IMR-90 (cell line): ENCODE measurements at regions not wholly inside any gene's neighbourhood (a gene's known extent, or its start where the extent isn't known, plus 50 kb on each side); places are given as distances from the start of the nearest gene placed in this dataset.

Experiments
- ATAC-seq: fragments of 200-7000 bp; cut with Tn5 transposase; 2 replicates; pipeline ENCODE4 v1.9.1; 2020; ENCODE audit warnings: low read depth, mild to moderate bottlenecking, moderate library complexity
- BruUV-seq: library from RNA; stranded (reverse); fragments of 400-500 nt; replicated peaks from 2 replicates; lab custom pipeline; 2021; lab: Mats Ljungman, UMichigan
- CTCF ChIA-PET: fragments of 300-600 bp; formaldehyde crosslinking; extraction: SDS; loops from one replicate; lab custom pipeline; 2021; ENCODE audit warnings: antibody characterized with exemption; lab: Yijun Ruan, JAX
- POLR2A ChIA-PET: fragments of 300-600 bp; sonication (Branson Sonifier 250); formaldehyde crosslinking; loops from one replicate; lab custom pipeline; 2022; ENCODE audit warnings: antibody characterized with exemption; ENCODE audit not compliant: unreplicated experiment; lab: Charles Lee
- DNase-seq: peaks from one replicate; pipeline ENCODE4 v3.0.0; 2013
- H2AFZ ChIP-seq: replicated peaks from 2 replicates; pipeline ENCODE3; 2013; ENCODE audit warnings: low read length, mild to moderate bottlenecking; ENCODE audit not compliant: poor library complexity
- H2AK5ac ChIP-seq: 2 replicates; pipeline ENCODE4 v1.6.1; 2013; ENCODE audit warnings: low read depth, low read length, inconsistent platforms
- H2AK9ac ChIP-seq: replicated peaks from 2 replicates; pipeline ENCODE3; 2013; ENCODE audit warnings: mild to moderate bottlenecking, low read depth, low read length, moderate library complexity; ENCODE audit not compliant: poor library complexity
- H2BK120ac ChIP-seq: 2 replicates; pipeline ENCODE4 v1.6.1; 2013; ENCODE audit warnings: low read depth, low read length, inconsistent platforms
- H2BK15ac ChIP-seq: 3 replicates; pipeline ENCODE4 v1.6.1; 2013; ENCODE audit warnings: low read depth, low read length, inconsistent platforms
- H2BK20ac ChIP-seq: 2 replicates; pipeline ENCODE4 v1.6.1; 2013; ENCODE audit warnings: low read depth, mild to moderate bottlenecking, inconsistent platforms, low read length, moderate library complexity
- H2BK5ac ChIP-seq: 2 replicates; pipeline ENCODE4 v1.6.1; 2013; ENCODE audit warnings: mild to moderate bottlenecking, low read depth, low read length, inconsistent platforms; ENCODE audit not compliant: poor library complexity, severe bottlenecking
- H3K14ac ChIP-seq: replicated peaks from 2 replicates; pipeline ENCODE4 v1.6.1; 2013; ENCODE audit warnings: low read depth, low read length, inconsistent platforms
- H3K18ac ChIP-seq: 2 replicates; pipeline ENCODE4 v1.6.1; 2013; ENCODE audit warnings: low read depth, low read length, control low read depth
- H3K23ac ChIP-seq: 2 replicates; pipeline ENCODE4 v1.6.1; 2013; ENCODE audit warnings: low read depth, low read length, inconsistent platforms
- H3K27ac ChIP-seq: 2 replicates; pipeline ENCODE4 v1.5.1; 2013; ENCODE audit warnings: mild to moderate bottlenecking, control low read depth, low read length; ENCODE audit not compliant: insufficient read depth
- H3K27me3 ChIP-seq: 2 replicates; pipeline ENCODE4 v1.6.1; 2013; ENCODE audit warnings: low read length; ENCODE audit not compliant: control insufficient read depth, insufficient read depth
- H3K36me3 ChIP-seq: 2 replicates; pipeline ENCODE4 v1.6.1; 2013; ENCODE audit warnings: low read length, mixed read lengths; ENCODE audit not compliant: control insufficient read depth, insufficient read depth
- H3K4ac ChIP-seq: 2 replicates; pipeline ENCODE4 v1.6.1; 2013; ENCODE audit warnings: low read depth, low read length, inconsistent platforms
- H3K4me1 ChIP-seq: 2 replicates; pipeline ENCODE4 v1.6.1; 2013; ENCODE audit warnings: low read length, mixed read lengths; ENCODE audit not compliant: control insufficient read depth, insufficient read depth
- H3K4me2 ChIP-seq: 2 replicates; pipeline ENCODE4 v1.6.1; 2013; ENCODE audit warnings: low read depth, mild to moderate bottlenecking, control low read depth, low read length, moderate library complexity
- H3K4me3 ChIP-seq: 2 replicates; pipeline ENCODE4 v1.5.1; 2013; ENCODE audit warnings: low read depth, mild to moderate bottlenecking, control low read depth, low read length, moderate library complexity; ENCODE audit not compliant: insufficient read depth
- H3K56ac ChIP-seq: 2 replicates; pipeline ENCODE4 v1.6.1; 2013; ENCODE audit warnings: low read length, inconsistent platforms; ENCODE audit not compliant: insufficient read depth; ENCODE audit errors: extremely low read depth
- H3K79me1 ChIP-seq, 2 experiments: 2 replicates each; pipeline ENCODE4 v1.6.1; 2013; ENCODE audit warnings: low read length in 2 of 2, inconsistent platforms in 1 of 2, low read depth in 1 of 2
- H3K9ac ChIP-seq: 2 replicates; pipeline ENCODE4 v1.6.1; 2013; ENCODE audit warnings: low read depth, low read length, control low read depth
- H3K9me1 ChIP-seq: 2 replicates; pipeline ENCODE4 v1.6.1; 2013; ENCODE audit warnings: low read length, inconsistent platforms; ENCODE audit not compliant: insufficient read depth
- H3K9me3 ChIP-seq: 2 replicates; pipeline ENCODE4 v1.6.1; 2013; ENCODE audit warnings: low read length; ENCODE audit not compliant: control insufficient read depth, insufficient read depth
- H4K20me1 ChIP-seq: 2 replicates; pipeline ENCODE4 v1.6.1; 2013; ENCODE audit warnings: low read length, inconsistent platforms; ENCODE audit not compliant: insufficient read depth
- H4K5ac ChIP-seq: 2 replicates; pipeline ENCODE4 v1.6.1; 2013; ENCODE audit warnings: mild to moderate bottlenecking, low read depth, low read length, control low read depth
- H4K8ac ChIP-seq, 2 experiments: 2 replicates each; pipeline ENCODE4 v1.6.1; 2013; ENCODE audit warnings: low read depth in 2 of 2, low read length in 2 of 2, control low read depth in 1 of 2, inconsistent platforms in 1 of 2
- H4K91ac ChIP-seq: 2 replicates; pipeline ENCODE4 v1.6.1; 2013; ENCODE audit warnings: low read depth, low read length, inconsistent platforms; ENCODE audit not compliant: insufficient read depth
- BHLHE40 ChIP-seq: fragments of 150-350 bp; IDR thresholded peaks from 2 replicates; pipeline ENCODE4 v1.6.1; 2016; ENCODE audit warnings: mild to moderate bottlenecking, low read depth, low read length
- FOS ChIP-seq: fragments of 150-350 bp; IDR thresholded peaks from 2 replicates; pipeline ENCODE4 v1.6.1; 2016; ENCODE audit warnings: low read depth, low read length
- MAZ ChIP-seq: IDR thresholded peaks from 2 replicates; pipeline ENCODE4 v1.6.1; 2012; ENCODE audit warnings: low read depth, mild to moderate bottlenecking, low read length, improper control_type of control experiment, moderate library complexity, borderline replicate concordance
- NFE2L2 ChIP-seq: fragments of 150-350 bp; IDR thresholded peaks from 2 replicates; pipeline ENCODE4 v1.6.1; 2016; ENCODE audit warnings: low read depth, mild to moderate bottlenecking, low read length
- dilution Hi-C: fragments of 300-500 bp; cut with HindIII; formaldehyde crosslinking; loops from one replicate; pipeline ENCODE4 v1.14.3; 2018; ENCODE audit warnings: low sequenced_read_pairs; ENCODE audit not compliant: unreplicated experiment
- in situ Hi-C: fragments of 300-500 bp; cut with MboI; formaldehyde crosslinking; loops from 3 replicates; pipeline ENCODE4 v1.14.3; 2019; ENCODE audit warnings: low sequenced_read_pairs, inconsistent platforms, mixed read lengths
- intact Hi-C: fragments of 100-400 bp; cut with micrococcal nuclease; formaldehyde crosslinking; loops from 2 replicates; pipeline ENCODE4 v1.10.0; 2022
- TF ChIP-seq, protein P1 (sequence below): fragments of 150-350 bp; IDR thresholded peaks from 2 replicates; pipeline ENCODE4 v1.6.1; 2016; ENCODE audit warnings: low read depth, mild to moderate bottlenecking, low read length, moderate library complexity, borderline replicate concordance
- TF ChIP-seq, protein P2 (sequence below): fragments of 150-350 bp; IDR thresholded peaks from 2 replicates; pipeline ENCODE4 v1.6.1; 2017; ENCODE audit warnings: mild to moderate bottlenecking, antibody characterized with exemption, low read length, low read depth
- TF ChIP-seq, protein P3 (sequence below): conservative IDR thresholded peaks from 2 replicates; pipeline ENCODE4 v1.5.1; 2012; ENCODE audit warnings: mild to moderate bottlenecking, low read depth, low read length, improper control_type of control experiment

DNA sequence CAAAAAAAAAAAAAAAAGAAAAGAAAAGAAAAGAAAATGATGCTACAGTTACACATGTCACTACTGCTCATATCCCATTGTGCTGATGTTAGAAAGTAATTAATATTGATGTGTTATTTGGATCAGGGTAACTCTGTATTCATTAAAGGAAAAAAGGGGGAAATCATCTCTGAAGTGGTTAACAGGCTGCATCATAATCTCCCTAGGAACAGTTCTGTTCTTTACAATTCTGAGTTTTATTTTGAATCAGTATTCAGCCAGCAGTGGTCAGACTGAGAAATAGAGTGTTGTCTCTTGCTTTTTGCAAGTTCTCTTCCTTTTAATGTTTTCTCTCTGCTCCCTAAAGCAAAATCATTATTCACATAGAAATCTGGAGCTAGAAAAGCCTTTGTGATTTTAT lies 128.6 kb upstream of the CRY1 start:
- H3K56ac ChIP-seq = no peak overlapping the region
- H4K91ac ChIP-seq = no peak overlapping the region
- no peak overlapping the region for H2BK120ac ChIP-seq
- no peak overlapping the region for H4K5ac ChIP-seq
- DNase-seq (no peak), ATAC-seq (no peak)
- in situ Hi-C loops (no loop called here), intact Hi-C loops (no loop called here), dilution Hi-C loops (no loop called here)
- ChIA-PET POLR2A (no interaction called here), CTCF (interaction anchor here (0.7 to 1.1 kb wide), 2 partner anchors 14 to 49 kb away, joined by 3 to 5 read pairs; no protein-coding TSS in a partner anchor)
- no peaks in the 10 kb centered on the region for H3K9me1 ChIP-seq
- H4K20me1 ChIP-seq = no peaks in the 10 kb centered on the region
- no peak overlapping the region for H2BK5ac ChIP-seq
- H2BK15ac ChIP-seq = no peak overlapping the region
- peaks cover 4% of the 10 kb centered on the region for H3K4me1 ChIP-seq
- H3K27ac ChIP-seq = no peak overlapping the region
- no peak overlapping the region for H3K4me2 ChIP-seq
- no peak overlapping the region for H3K9ac ChIP-seq
- no peak overlapping the region for H2BK20ac ChIP-seq
- no peak overlapping the region for H3K4ac ChIP-seq
- H3K23ac ChIP-seq = no peak overlapping the region
- H3K9me3 ChIP-seq = no peaks in the 10 kb centered on the region
- H2AFZ ChIP-seq = no peak overlapping the region
- no peak overlapping the region for H3K4me3 ChIP-seq
- H3K27me3 ChIP-seq = peaks cover 8% of the 10 kb centered on the region
- no peak overlapping the region for H2AK9ac ChIP-seq
- no peaks in the 10 kb centered on the region for H3K36me3 ChIP-seq
- no TSS peak for BruUV-seq
- no peak overlapping the region for H4K8ac ChIP-seq
- no peak overlapping the region for H3K18ac ChIP-seq
- H3K14ac ChIP-seq = no peak overlapping the region
- no peaks in the 10 kb centered on the region for H3K79me1 ChIP-seq
- no peak overlapping the region for H2AK5ac ChIP-seq
- TF ChIP-seq, protein P1, sequence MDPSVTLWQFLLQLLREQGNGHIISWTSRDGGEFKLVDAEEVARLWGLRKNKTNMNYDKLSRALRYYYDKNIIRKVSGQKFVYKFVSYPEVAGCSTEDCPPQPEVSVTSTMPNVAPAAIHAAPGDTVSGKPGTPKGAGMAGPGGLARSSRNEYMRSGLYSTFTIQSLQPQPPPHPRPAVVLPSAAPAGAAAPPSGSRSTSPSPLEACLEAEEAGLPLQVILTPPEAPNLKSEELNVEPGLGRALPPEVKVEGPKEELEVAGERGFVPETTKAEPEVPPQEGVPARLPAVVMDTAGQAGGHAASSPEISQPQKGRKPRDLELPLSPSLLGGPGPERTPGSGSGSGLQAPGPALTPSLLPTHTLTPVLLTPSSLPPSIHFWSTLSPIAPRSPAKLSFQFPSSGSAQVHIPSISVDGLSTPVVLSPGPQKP = no peak
- TF ChIP-seq NFE2L2 (no peak), MAZ (no peak), BHLHE40 (no peak), FOS (no peak)
- TF ChIP-seq, protein P2, sequence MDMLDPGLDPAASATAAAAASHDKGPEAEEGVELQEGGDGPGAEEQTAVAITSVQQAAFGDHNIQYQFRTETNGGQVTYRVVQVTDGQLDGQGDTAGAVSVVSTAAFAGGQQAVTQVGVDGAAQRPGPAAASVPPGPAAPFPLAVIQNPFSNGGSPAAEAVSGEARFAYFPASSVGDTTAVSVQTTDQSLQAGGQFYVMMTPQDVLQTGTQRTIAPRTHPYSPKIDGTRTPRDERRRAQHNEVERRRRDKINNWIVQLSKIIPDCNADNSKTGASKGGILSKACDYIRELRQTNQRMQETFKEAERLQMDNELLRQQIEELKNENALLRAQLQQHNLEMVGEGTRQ = no peak
- TF ChIP-seq, protein P3, sequence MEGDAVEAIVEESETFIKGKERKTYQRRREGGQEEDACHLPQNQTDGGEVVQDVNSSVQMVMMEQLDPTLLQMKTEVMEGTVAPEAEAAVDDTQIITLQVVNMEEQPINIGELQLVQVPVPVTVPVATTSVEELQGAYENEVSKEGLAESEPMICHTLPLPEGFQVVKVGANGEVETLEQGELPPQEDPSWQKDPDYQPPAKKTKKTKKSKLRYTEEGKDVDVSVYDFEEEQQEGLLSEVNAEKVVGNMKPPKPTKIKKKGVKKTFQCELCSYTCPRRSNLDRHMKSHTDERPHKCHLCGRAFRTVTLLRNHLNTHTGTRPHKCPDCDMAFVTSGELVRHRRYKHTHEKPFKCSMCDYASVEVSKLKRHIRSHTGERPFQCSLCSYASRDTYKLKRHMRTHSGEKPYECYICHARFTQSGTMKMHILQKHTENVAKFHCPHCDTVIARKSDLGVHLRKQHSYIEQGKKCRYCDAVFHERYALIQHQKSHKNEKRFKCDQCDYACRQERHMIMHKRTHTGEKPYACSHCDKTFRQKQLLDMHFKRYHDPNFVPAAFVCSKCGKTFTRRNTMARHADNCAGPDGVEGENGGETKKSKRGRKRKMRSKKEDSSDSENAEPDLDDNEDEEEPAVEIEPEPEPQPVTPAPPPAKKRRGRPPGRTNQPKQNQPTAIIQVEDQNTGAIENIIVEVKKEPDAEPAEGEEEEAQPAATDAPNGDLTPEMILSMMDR = no peak
